ENCODE measurements at regions not wholly inside any gene's neighbourhood (a gene's known extent, or its start where the extent isn't known, plus 50 kb on each side); places are given as distances from the start of the nearest gene placed in this dataset.

DNA sequence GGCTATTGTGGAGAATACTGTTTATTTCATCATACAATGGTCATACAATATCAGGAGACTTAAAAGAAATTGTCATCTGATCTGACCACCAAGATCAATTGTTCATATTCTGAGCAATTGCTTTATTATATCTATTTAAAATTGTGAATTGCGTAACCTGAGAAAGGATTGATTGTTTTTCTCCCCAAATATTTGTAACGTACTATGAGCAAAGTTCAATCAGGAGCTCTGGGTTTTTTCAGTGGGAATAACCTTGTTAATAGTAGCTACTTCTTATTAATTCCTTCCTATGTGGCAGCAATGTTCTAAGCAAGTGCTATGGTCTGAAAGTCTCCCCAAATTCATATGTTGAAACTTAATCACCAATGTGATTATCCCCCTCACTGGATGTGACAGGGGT, 323.1 kb downstream of the ZPLD1 start:
- DNase-seq: no peak

DNA sequence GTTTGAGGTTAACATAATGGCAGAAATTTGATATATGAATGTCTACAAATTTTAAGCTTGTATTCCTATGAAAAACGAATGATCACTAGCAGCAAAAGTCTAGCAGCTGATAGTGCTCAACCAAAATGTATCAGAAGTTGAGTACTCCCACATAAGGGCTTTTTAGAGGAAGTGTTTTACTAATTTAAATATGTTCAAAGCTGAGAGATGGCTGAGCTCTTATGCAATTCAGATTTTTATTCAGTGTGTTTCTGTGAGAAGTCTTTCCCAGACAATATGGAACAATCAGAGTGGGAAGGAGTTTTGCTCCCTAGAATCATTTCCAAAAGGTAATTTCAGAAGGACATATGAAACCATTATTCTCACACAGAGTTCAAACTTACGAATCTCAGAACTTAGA, 327.0 kb downstream of the ZPLD1 start:
- DNase-seq: no peak

DNA sequence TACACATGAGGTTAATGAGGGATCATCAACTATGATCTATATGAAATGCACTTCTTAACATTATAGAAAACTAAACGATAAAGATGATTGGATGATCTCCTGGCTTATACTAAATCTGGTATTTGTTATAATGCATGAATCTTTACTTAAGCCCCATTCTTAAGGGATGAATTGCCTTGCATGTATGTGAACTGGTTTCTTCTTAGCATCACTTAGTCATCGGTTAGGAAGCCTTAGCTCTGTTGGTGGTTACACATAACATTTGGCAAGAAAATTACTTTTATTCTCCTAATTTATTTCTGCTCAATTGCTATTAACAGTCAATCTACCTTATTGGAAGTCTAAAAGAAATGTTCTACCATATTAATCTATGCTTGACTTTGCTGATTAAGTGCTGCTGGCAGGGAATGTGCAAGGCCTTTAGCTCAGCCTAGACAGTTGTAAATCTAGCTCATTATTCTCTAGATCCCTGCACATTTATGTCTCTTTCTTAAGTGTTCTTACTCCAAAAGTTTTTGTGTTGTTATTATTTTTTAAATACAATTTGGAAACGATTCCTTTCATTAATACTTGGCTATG, 356.0 kb downstream of the ZPLD1 start:
- DNase-seq: no peak

DNA sequence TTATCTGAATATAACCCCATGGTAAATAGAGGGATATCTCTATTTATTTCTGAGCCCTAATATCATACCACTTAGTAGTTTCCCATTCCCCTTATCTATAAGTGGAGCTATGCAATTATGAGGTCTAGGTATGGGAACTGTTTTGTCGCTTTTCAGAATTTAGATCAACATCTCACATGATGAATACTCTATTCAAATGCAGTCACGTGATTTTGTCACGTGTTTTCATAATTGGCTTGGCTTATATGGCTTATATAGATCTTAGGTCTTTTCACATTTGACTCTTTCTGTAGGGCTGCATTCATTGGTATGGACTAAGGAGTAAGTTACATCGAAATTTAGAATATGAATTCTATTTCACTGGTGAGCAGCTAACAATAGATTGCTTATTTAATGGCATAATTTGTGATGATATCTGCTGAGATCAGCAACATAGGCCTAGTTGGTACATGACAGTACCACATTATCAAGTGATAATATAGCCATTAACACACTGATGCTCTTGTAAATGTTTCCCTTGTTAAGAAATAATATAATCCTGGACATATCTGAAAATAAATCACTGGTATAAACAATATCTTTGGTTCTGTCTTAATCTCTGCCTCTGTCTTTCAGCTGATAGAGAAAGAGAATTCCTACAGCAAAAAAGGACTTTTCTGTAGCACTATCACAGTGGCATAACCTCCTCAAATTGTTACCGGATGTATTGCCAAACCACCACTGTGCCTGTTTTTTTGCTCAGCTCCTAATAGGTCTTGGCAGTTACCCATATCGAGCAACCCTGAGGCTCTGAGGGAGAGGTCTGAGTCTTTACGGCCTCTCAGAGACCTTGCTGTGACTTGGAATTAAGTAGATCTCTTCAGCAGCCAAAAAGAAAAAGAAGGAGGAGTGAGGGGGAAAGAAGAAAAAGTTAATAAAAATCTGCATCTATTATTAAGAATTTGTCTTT, 357.1 kb downstream of the ZPLD1 start:
- DNase-seq: no peak

DNA sequence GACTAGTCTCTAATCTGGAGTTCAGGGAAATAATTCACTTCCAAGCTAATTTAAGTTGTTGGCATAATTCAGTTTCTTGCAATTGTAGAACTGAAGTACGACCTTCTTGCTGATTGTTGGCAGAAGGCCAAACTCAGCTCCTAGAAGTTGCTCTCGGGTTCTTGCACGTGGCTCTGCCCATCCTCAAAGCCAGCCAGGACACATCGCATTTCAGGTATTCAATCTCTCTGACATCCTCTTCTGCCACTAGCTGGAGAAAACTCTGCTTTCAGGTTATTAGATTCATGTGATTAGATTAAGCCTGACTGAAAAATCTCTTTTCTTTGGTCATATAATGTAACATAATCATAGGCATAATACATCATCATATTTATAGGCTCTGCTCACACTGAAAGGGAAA, 362.0 kb downstream of the ZPLD1 start:
- no peak for DNase-seq

DNA sequence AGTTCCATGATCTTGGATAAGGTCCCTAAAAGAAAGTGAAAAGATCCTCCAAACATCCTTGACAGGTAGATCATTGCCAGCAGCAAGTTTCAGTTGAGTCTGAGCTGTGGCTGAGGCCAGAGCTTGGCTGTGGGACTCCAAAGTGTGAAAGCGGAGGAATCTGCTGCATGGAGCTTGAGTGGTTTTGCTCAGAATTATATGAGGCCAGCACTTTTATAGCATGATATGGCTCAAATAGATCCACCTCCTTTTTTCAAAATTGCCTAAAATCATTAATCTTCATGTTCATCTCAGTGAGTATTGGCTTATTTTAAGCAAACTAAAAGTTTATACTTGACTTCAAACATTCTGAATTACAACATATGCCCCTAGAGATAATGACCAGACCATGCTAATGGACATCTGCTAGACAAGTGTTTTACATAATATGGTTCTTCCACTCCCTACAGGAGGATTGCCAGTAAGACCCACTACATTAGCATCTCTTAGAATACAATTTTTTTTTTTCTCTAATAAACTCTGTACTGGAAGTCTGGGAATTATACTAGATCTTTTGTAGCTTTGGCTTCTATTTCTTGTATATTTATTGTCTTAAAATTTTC, 368.1 kb downstream of the ZPLD1 start:
- DNase-seq: no peak

DNA sequence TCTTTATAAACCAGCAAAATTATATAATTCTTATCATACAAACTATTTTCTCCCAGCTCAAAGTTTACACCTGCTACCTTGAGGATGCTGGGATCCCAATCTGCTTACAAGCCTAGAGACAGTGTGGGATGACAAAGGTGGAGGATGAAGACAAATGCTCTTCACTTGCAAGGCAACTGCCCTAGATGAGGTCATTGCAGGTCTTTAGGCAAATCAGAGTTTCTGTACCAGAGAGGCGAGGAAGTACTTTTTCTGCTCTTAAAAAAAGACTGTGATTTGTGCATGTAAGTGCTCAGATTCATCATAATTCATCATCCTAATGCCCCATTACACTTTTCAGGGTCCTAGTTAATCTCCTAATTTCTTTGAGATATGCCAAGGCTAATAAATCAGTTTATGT, 376.1 kb downstream of the ZPLD1 start:
- DNase-seq: no peak

DNA sequence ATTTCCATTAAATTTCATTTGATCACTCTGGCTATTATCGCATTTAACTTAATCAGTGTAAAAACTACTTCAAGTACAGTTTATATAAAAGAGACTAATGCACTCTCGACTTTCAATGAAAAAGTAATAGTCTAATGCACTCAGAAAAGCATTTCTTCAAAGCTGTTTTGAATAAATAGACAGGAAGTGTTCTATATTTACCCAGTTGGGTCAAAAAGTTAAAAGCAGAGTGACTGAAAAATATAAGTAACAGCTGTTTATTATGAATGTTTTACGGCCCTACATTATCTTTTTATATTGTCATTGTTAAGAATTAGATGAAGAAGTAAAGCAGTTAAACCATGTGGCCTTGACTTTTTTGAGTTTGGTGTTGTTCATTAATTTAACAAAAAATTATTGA, 391.8 kb downstream of the ZPLD1 start:
- no peak for DNase-seq

DNA sequence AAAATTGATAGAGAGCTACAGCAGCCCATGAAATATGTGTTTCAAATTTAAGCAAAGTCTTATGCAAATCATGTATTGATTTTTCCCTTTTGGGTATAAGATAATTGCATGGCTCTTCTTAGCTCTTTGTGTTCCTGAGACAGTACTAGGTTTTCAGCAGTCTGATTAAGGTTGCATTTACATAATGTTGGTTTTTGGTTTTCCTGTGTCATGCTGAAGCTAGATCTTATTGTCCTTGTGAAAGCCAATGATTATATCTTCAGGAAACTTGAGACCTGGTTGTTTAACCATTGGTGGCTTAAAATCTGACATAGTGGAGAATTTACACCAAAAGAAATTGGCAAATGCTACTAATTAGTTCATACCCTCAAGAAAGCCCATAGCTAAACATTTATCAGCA, 392.6 kb downstream of the ZPLD1 start:
- no peak for DNase-seq

DNA sequence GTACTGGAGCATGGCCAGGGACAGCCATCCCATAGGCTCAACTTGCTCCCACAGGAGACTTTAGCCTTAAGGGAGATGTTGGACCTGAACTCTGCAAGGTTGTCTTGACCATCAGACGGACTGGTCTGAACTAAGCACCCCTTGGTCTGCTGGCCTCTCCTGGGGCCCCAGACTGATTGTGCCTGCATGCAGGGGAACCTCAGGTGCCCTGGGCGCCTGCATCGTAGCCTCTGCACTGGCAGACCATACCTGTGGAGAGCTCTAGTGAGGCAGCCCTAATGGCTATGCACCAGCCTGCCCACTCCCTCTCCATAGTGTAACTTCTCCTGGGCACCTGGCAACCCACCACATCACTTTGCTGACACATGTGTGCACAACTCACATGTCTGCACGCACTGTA, 395.6 kb downstream of the ZPLD1 start:
- DNase-seq: no peak

DNA sequence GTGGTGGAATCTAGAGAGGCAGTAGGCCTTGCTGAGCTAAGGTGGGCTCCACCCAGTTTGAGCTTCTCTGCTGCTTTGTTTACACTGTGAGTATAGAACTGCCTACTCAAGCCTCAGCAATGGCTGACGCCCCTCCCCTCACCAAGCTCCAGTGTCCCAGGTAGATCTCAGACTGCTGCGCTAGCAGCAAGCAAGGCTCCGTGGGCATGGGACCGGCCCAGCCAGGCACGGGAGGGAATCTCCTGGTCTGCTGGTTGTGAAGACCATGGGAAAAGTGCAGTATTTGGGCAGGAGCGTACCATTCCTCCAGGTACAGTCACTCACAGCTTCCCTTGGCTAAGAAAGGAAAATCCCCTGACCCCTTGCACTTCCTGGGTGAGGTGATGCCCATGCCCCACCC, 407.1 kb downstream of the ZPLD1 start:
- DNase-seq: no peak

DNA sequence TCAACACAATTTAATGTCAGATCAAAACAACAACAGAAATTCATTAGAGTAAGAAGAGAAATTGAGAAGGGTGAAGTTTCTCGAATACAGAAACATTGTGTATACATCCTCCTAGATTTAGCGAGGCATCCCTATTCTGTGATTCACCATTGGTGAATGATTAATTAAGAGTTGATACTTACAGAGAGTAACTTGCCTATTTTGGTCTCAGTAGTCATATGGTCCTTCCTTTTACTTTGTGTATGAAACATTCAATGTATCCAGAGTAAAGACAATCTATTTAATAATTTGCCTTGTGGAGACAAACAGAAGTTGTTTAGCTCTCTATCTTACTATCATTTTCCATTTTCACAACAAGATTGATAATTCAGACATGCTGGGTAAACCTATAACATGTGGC, 432.0 kb downstream of the ZPLD1 start:
- no peak for DNase-seq

DNA sequence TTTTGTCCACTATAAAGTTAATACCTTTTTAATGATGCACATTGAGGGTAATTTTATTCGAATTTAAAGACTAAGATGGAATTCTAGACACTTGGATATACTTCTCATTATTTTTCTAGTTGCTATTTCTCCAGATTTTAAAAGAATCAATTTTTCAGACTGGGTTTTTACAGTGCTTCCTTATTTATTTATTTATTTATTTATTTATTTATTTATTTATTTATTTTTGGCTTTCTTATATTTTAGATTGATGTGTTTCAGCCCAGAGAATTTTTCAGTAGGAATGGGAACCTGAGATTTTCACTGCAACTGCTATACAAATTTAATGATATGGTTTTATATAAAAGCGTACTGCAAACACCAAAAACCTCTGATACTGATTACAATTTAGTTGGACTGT, 448.7 kb downstream of the ZPLD1 start:
- DNase-seq: no peak

DNA sequence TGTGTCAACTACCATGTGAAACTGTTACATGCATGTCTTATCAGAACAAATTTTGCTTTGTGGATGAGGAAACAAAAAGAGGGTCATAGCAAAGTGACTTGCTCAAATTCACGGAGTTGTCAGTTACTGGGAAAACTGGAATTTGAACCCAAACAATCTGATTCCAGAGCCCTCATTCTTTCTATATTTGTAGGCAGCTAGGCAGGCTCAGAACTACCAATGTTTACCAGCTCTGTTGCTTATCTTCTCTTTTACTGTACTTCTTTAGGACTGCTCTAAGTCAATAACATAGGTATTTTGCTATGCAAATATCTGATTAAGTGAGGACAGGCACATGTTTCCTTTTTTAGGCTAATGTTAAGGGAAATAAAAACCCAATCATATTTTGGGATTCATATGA, 450.5 kb downstream of the ZPLD1 start:
- no peak for DNase-seq

DNA sequence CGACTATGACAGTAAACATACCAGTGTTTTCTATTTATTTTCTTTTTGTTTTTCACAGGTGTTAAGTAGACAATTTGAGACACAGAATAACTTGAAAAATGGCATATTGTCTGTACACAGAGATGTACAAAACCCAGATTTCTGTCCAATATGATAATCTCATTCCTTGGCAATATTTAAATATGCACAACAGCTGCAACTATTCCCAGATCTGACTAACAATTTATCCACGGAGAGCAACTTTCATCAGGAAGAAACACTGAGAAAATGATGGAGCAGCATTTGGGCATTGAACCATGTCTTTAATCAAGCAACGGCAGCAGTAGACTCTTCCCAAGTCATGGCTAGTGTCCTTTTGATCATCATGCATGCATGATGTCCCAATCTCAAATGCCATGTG, 452.6 kb downstream of the ZPLD1 start:
- no peak for DNase-seq

DNA sequence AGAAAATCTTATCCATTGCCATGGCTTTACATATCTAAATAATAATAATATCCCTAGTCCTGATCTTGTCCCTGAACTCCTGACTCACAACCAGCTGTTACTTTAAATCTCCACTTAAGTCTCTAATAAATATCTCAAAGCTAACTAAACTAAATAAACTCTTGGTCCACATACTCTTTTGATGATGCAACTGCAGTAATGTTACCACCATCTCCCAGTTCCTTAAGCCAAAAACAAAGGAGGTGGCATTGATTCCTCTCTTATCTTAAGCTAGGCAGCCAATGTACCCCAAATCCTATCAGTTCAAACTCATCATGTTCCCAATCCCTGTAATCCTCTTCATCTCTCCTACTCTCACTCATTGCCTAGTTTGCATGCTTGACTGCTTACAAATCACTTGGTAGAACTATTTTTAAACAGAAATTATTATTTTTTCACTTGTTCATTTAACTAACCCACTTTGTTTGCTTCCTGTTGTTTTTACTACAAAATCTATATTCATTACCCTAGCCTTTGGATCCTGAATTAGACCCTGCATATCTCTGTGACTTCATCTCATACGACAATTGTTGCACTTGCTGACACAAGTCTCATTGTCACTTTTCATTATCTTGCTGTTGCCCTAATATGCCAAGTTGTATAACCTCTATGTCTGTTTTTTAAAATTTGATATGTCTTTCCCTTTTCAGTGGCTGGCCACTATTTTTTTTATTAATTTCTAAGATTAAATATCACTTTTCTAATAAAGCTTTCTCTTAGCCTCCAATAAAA, 462.2 kb downstream of the ZPLD1 start:
- DNase-seq: no peak

DNA sequence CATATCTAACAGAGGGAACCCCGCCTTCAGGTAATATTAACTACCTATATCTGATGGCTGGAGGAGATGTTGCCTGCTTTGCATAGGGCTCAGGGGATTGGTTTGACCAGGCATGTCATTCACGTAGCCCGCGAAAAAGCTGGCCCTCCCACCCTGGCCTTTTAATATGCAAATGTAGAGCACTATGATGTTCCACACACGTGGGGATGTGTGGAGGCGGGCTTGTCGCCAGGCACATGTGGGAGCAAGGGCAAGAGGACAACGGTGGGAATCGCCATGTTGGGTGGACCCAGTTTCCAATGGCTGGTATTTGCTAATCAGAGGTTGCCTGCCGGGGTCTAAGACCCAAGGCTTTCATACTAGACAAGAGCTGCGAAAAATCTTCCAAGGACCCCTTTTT, 469.8 kb downstream of the ZPLD1 start:
- DNase-seq: no peak

DNA sequence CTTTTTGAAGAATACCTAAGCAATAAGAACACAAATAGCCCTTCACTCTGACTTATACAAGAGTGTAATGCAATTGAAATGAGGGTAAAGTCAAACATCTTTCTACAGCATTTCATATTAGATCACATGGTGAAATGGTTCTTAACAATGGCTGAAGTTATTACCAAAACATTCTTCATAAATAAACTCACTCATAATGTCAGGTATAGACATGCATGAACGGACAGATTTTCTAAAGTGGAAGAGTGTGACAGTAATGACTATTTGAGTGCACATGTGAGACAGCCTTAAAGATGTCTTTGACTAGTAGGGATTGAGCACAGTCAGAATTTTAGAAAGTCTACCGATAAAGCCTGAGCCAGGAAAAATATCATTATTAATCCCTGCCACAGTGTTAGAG, 471.0 kb downstream of the ZPLD1 start:
- DNase-seq: no peak

DNA sequence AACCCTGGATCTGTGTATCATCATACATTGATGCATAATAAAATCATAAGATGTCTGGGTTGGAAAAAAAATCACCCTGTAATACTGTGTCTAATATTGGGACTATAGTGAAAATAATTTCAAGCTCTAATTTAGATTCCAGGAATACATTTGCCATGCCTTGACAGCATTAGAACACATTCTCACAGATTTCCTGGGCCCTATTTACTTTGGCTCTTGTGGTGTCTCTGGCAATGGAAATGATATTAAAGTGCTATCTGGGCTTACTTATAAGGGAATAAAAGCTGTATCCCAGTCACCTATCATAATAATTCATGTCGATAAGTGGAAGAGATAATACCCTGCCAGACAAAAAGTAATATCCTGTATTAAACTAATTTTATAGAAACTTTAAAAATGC, 472.0 kb downstream of the ZPLD1 start:
- DNase-seq: no peak

DNA sequence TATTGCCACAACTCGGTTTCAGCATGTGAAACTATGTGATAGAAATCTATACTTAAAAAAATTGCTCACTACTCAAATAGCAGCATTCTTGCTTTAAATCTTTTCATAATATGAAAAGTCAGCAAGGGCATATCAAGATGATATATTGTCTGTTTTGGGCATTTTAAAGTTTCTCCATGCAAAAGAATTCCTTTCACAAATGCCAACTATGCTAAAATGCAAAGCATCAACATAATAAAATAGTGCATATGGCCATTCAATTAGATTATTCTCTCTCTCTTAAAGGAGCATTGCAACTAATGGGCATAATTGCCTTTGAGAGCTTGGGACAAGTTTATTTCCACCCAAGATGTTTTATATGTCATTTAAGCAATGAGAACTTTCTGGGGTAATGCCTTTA, 475.1 kb downstream of the ZPLD1 start:
- no peak for DNase-seq

DNA sequence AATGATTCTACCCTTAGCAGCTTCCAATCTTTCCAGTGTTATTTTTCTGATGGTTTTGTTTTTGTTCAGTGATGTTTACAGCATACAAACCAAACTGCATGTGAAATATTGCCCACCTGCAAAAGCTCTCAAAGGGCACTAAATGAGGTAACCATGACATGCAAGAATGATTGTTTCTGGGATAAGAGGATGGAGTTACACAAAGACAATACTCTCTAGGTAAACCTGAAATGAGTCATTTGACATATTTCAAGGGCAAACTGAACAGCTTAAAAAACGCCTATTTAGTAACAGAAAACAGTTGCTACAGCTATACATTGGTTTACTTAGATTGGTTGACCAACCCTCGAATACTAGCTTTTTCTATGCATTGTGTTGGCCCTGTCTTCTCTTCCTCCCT, 481.7 kb downstream of the ZPLD1 start:
- DNase-seq: no peak

DNA sequence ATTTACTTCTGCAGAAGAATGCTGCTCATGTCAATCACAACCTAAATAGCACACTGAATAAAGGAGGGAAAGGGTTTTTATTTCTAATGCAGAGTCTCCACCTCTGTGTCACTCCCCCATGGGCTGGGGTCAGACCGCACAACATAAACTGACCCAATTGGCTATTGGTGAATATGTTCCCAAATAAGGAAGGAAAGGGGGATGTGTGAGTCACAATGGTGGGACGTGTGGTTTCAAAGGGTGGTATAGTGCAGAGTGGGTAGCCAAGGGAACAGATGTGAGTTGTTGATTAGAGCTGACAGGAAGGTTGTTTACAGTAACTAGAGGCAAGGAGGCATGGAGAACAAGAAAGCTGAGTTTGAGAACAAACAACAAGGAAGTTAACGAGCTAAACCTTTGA, 491.8 kb downstream of the ZPLD1 start:
- no peak for DNase-seq

DNA sequence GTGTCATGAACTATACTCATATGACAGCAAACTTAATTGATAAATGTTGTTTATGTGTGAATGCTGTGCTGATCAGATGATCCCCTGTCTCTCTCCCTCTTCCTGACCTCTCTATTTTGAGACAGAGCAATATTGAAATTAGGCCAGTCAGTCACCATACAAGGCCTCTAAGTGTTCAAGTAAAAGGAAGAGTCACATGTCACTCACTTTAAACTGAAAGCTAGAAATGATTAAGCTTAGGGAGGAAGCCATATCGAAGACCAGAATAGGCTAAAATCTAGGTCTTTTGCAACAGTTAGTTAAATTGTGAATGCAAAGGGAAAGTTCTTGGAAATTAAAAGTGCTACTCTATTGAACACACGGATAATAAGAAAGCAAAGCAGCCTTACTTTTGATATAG, 498.6 kb downstream of the ZPLD1 start:
- DNase-seq: no peak
